HL-60 (cell line): ENCODE measurements at regions not wholly inside any gene's neighbourhood (a gene's known extent, or its start where the extent isn't known, plus 50 kb on each side); places are given as distances from the start of the nearest gene placed in this dataset.

Source experiments
- CTCF ChIP-seq: IDR thresholded peaks from one replicate; pipeline ENCODE4 v1.5.1; 2011; ENCODE audit warnings: low read length, control low read depth, inconsistent platforms; ENCODE audit not compliant: insufficient read depth
- POLR2AphosphoS5 ChIP-seq: IDR thresholded peaks from 2 replicates; pipeline ENCODE4 v1.6.1; 2012; ENCODE audit warnings: low read depth
- REST ChIP-seq: IDR thresholded peaks from 2 replicates; pipeline ENCODE4 v1.6.1; 2012; ENCODE audit warnings: low read depth; ENCODE audit not compliant: insufficient replicate concordance

GRCh38 chr11:109957000-109957399 is 136.2 kb upstream of the ZC3H12C start:
- TF ChIP-seq CTCF, result no peak
- TF ChIP-seq POLR2AphosphoS5, result no peak
- no peak for TF ChIP-seq REST
